ENCODE measurements at regions not wholly inside any gene's neighbourhood (a gene's known extent, or its start where the extent isn't known, plus 50 kb on each side); places are given as distances from the start of the nearest gene placed in this dataset.
A peak's percentile ranks its signal among the peaks of the same experiment; 100 is the strongest.
"Not testable (repeated sequence)": the region's sequence is repeated elsewhere in the genome, so short reads cannot be mapped to it uniquely, and the experiment has no call there.

DNA sequence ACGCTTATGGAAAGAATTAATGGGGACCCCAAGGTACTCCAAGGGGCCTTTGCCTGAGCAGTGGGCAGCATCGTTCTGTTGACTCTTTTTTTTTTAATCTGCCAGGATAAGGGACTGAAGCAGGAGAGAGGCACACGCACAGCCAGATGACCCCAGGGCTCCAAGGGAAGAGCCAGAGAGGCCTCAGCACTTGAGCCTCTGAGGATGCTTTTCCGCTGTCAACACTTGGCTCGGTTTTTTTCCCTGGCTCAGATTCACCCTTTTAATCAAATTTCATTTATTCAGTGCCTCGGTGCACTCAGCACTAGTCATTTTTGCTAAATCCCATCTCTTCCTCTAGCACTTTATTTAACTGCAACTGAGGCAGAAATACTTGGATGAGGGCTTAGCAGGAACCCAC is 226.3 kb downstream of the FGF9 start:
- TF ChIP-seq GATA1 (IDR thresholded peaks at IDR 0.05; ENCODE audit: low read depth, low read length) (no peak), POLR2A (IDR thresholded peaks at IDR 0.05; ENCODE audit: low read length) (no peak)
- DNase-seq, result no peak

DNA sequence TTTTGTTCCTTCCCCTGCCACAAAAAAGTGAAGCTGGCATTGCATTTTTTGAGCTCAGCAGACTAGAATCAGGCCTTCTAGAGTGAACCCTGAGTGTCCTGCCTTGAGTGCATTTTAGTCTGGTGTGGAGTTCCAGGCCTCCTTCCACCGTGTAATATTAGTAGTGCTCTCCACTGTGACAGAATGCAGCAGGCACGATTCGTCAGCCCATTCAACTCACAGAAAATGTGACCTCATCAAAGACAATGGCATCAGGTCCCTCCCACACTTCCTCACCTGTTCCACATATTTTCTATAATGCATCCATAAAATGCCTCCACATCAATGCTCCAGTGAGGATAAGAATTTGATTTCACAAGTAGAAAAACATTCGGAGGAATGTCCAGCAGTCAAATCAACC is 227.6 kb downstream of the FGF9 start:
- TF ChIP-seq GATA1 (IDR thresholded peaks at IDR 0.05; ENCODE audit: low read depth, low read length), result no peak
- no peak for TF ChIP-seq POLR2A (IDR thresholded peaks at IDR 0.05; ENCODE audit: low read length)

DNA sequence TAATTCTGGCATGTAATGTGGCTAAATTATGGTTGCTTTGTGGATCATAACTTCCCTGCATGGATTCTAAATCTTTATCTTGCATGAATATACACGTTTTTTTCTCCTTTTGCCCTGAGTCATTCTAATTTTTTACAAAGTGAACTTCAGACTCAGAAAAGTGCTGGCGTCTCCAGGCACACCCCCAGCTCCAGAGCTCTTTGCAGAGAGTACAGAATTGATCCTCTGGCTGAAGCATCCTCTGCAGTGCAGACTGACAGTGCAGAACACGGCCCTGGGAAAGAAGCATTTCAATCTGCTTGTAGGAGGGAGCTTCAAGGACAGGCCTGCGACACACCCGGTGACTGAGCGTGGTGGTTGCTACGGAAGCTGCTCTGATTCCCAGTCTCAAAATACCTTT is 228.1 kb downstream of the FGF9 start:
- TF ChIP-seq GATA1 (IDR thresholded peaks at IDR 0.05; ENCODE audit: low read depth, low read length) (no peak), POLR2A (IDR thresholded peaks at IDR 0.05; ENCODE audit: low read length) (no peak)
- DNase-seq, result no peak

More for the DNA sequence above, 227.6 kb downstream of the FGF9 start:
- DNase-seq, result no peak

DNA sequence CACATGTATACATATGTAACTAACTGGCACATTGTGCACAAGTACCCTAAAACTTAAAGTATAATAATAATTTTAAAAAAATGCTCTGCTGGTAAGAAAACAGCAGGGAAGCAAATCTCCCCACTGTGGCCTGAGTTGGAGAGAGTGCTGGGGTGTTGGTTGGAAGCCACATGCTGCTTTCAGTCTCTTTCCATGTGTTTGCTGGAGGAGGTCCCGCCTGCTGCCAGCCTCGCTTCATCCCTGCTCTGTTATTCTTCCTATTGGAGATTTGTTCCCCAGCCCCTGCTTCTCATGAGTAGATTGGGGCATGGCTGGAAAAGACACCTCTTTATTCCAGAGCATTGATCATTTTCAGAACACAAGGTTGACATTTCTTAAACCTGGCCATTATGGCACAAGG is 230.5 kb downstream of the FGF9 start:
- TF ChIP-seq POLR2A (IDR thresholded peaks at IDR 0.05; ENCODE audit: low read length), result no peak
- no peak for TF ChIP-seq GATA1 (IDR thresholded peaks at IDR 0.05; ENCODE audit: low read depth, low read length)
- DNase-seq, result no peak

DNA sequence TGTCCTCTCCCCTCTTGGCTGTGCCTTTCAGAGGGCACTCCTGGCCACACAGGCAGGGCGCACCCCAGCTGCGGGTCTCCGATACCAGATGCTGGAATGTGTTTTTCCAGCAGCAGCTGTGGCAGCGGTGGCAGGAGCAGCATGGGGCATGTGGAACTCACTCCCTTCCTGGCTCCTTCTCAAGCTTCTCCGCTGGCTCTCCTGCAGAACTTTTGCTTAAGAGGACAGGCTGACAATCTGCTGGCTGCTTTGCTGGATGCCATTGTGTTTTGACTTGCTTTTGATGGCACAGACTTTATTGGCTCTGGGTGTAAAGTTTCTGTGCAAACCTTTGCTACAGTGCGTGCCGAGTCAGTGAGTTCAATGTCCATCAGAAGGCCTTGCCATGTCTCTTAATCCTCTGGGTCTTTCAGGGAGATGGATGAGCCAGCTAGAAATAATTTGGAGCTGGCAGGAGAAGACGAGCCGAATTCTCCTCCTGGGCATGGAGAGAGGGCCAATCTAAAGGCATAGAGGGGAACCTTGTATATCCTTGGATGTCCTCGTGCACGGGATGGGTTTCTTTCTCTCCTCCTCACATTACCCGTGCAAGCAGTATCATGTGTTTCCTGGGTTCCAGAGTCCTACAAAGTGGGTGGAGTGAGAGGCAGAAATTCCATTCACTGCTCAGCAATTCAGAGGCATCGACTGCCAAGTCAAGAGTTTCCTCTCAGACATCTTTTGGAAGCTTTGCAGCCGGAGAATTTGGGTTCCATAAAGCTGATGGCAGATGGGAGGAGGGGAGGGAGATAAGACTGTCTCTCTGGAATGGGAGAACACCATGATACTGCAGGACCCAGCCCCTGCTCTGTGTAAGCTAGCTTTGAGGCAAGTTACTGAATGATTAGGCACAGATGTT is 231.2 kb downstream of the FGF9 start:
- TF ChIP-seq GATA1 (IDR thresholded peaks at IDR 0.05; ENCODE audit: low read depth, low read length) (no peak), POLR2A (IDR thresholded peaks at IDR 0.05; ENCODE audit: low read length) (no peak)
- DNase-seq, result no peak

DNA sequence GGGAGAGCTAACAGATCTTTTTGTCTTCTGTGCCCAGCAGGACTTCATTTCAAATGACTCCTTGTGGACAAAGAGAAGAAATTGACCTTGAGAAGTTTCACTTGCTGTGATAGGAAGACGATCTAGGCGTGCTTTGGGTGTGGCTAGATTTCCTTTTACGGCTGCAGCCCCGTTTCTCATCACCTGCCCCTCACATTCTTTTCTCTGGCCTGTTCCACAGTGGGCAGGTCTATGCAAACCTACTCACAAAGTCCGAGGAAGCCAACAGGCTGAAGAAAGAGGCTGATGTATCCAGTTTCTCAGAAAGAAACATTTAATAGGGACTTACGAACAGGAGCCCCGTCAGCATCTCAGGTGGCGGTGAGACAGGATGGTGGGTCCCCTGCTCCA is 231.8 kb downstream of the FGF9 start:
- TF ChIP-seq POLR2A (IDR thresholded peaks at IDR 0.05; ENCODE audit: low read length) (no peak), GATA1 (IDR thresholded peaks at IDR 0.05; ENCODE audit: low read depth, low read length) (no peak)
- DNase-seq, result no peak

DNA sequence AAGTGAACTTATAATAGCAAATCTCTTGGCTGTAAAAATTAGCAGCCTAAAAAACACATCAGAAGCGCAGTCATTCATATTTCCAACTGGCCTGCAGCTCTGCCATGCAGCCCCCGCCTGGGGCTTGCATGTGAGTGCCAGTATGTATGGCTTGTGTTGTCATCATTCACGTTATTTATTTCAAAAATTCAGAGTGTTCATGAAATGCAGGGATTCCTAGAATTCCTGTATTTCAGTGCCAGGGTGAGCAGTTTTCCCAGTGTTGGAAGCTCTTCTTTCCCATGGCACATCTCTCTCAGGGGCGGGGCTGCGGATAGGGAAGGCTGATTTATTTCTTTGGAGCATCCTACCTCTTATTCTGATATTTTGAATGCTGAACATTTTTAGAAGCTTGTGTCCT is 234.6 kb downstream of the FGF9 start:
- no peak for TF ChIP-seq GATA1 (IDR thresholded peaks at IDR 0.05; ENCODE audit: low read depth, low read length)
- no peak for TF ChIP-seq POLR2A (IDR thresholded peaks at IDR 0.05; ENCODE audit: low read length)
- no peak for DNase-seq

DNA sequence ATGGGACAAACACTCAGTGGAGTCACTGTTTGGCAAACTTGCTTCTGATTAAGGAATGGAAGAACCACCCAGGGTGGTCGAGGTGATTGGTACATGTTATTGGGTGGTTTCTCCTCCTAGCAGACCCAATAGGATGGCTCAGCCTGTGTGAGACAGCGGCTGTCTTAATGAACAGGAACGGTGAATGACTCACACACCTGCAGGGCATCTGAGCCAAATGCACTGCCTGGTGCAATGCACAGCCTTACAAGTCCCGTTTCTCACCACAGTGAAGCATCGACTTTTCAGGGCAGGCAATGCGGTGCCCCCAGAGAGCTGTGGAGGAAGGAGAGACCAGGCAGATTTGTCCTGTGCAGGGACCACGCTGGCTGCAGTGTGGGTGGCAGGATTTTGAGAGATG is 238.5 kb downstream of the FGF9 start:
- no peak for DNase-seq
- TF ChIP-seq POLR2A (IDR thresholded peaks at IDR 0.05; ENCODE audit: low read length) (no peak), GATA1 (IDR thresholded peaks at IDR 0.05; ENCODE audit: low read depth, low read length) (no peak)

DNA sequence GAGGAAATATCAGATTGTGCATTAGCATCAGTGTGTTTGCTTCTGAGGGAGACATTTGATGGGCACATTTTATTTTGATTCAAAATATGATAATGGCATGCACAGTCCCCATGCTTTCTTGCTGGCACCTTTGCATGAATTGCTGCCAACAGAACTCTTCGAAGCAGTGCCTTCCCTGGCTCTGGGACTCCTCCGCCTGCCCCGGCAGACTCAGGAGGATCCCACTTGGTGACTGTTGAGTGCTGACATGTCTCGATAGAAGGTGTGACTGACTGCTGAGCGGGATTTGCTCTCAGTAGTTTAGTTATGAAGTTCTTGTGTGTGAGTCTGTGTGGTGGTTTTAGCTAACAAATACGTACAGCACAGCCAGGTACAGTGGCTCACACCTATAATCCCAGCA is 239.7 kb downstream of the FGF9 start:
- no peak for DNase-seq
- no peak for TF ChIP-seq GATA1 (IDR thresholded peaks at IDR 0.05; ENCODE audit: low read depth, low read length)
- no peak for TF ChIP-seq POLR2A (IDR thresholded peaks at IDR 0.05; ENCODE audit: low read length)

DNA sequence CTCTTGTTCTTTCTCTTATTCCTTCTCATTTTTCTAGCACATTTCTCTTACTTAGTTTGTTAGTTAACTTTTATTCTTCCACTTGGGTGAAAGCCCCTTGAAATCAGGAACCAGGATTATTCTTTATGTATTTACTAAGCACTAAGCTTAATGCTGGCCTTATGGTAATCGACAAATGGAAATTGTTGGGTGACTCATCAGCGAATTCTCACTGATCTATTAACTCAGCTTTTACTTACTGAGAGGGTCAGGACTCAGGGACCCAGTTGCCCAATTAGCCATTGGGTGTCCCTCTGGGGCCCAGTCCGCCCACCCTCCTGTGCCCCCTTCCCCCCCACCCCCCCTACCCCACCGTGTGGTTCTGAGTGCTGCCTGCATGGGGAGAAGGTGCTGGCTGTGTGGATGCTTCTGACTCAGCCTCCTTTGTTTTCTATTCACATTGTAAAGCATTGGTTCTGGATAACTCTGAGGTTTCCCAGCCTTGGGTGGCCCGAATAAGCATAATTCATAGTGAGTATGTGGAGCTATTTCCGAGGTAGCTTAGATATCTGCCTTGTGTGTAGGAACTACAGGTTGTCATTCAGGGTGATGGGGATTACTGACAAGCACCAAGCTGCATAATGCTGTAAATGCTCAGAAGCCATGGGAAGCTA is 240.9 kb downstream of the FGF9 start:
- DNase-seq, result no peak
- TF ChIP-seq GATA1 (IDR thresholded peaks at IDR 0.05; ENCODE audit: low read depth, low read length) (no peak), POLR2A (IDR thresholded peaks at IDR 0.05; ENCODE audit: low read length) (no peak)

DNA sequence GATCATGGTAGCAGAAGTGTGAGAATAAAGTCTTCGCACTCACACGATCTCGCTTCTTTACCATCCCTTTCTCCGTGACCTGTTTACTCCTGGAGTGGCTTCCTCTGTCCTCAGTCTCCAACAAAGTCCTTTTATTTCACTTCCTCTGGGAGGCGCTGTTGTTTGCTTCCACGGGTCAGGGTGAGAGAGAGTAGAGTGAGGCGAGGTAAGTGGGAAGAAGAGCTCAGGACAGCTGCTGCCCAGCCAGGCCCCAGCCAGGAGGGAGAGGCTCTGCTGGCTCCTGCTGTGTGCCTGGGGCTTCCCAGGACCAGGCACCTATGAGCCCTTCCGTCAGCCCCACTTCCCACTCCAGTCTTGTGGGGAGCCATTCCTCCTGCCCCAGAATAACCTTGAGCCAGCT is 242.1 kb downstream of the FGF9 start:
- TF ChIP-seq POLR2A (IDR thresholded peaks at IDR 0.05; ENCODE audit: low read length) (no peak), GATA1 (IDR thresholded peaks at IDR 0.05; ENCODE audit: low read depth, low read length) (no peak)
- peak in 1 of 2 experiments; percentile 3 for DNase-seq

DNA sequence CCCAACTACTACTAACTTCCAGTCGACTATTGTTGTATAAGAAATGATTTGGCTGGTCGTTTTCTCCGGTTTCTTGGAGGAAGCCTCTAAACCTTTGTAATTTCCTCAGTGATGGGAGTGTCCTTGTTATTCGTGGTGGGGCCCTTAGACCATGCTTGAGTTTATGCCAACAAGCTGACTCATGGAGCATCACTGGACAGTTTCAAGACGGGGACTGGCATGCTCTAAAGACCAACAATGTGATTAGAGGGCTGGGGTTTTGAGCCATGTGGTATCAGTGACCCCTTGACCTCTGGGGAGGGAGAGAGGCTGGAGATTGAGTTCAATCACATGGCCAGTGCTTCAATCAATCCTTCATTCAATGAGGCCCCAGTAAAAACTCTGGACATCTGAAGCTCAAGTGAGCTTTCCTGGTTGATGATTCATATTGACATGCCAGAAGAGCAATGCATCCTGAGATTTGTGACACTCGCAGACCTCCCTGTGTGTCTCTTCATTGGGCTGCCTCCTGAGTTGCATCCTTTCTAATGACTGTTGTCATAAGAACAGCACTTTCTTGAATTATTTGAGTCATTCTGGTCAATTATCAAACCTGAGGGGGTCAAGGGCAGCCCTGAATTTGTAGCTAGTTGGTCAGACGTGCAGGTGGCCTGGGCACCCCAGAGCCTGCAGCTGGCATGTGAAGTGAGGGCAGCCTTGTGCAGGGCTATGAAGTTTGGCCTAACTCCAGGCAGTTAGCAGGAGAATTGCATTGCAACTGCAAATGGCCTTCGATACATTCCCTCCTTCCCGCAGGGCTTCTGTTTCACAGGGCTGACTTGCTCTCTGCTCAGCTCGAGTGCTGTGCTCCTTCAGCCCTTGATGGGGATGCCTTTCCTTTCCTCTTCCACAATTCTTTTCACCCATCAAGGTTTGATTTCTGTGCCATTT is 246.5 kb downstream of the FGF9 start:
- no peak for TF ChIP-seq GATA1 (IDR thresholded peaks at IDR 0.05; ENCODE audit: low read depth, low read length)
- no peak for TF ChIP-seq POLR2A (IDR thresholded peaks at IDR 0.05; ENCODE audit: low read length)

DNA sequence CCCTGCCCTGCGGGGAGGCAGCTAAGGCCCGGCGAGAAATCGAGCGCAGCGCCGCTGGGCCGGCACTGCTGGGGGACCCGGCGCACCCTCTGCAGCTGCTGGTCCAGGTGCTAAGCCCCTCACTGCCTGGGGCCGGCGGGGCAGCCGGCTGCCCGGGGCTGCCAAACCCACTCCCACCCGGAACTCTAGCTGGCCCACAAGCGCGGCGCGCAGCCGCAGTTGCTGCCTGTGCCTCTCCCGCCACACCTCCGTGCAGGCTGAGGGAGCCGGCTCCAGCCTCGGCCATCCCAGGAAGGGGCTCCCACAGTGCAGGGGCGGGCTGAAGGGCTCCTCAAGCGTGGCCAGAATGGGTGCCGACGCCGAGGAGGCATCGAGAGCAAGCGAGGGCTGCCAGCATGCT is 249.9 kb downstream of the FGF9 start:
- DNase-seq, result not testable (repeated sequence)

More for the DNA sequence above, 246.5 kb downstream of the FGF9 start:
- no peak for DNase-seq

DNA sequence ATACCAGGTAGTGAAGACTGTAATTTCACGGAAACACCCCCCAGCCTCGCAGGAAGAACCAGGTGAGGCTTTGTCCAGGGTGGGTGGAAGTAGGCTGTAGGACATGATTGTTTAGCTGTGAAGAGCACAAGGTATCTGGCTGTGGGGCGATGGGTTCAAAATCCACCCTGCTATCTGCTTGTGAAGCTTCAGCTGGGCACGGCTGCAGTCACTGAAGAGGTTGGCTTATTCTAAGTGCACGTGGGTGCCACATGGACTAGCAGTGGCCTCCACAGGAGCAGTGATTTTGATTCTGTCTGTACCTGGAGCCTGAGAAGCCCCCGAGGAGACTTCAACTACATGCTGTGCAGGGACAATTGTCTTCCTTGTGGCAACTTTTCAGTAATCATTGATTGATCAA is 254.1 kb downstream of the FGF9 start:
- TF ChIP-seq GATA1 (IDR thresholded peaks at IDR 0.05; ENCODE audit: low read depth, low read length) (no peak), POLR2A (IDR thresholded peaks at IDR 0.05; ENCODE audit: low read length) (no peak)
- no peak for DNase-seq
